Left renal cortex interstitium (tissue), 4 donors: ENCODE measurements at regions not wholly inside any gene's neighbourhood (a gene's known extent, or its start where the extent isn't known, plus 50 kb on each side); places are given as distances from the start of the nearest gene placed in this dataset.
"Not testable (repeated sequence)": the region's sequence is repeated elsewhere in the genome, so short reads cannot be mapped to it uniquely, and the experiment has no call there.

Source experiments
- DNase-seq, 4 donors: peaks; one replicate each; pipeline ENCODE4 v3.0.0-alpha.2; 2013; ENCODE audit warnings: low read depth in 4 of 4, low spot score in 2 of 4, missing footprints in 1 of 4

- DNase-seq: no peak
Observed at GRCh38 chr5:102068870-102069269, 227.2 kb downstream of the SLCO4C1 start.

GRCh38 chr5:102049517-102049916, 246.6 kb downstream of the SLCO4C1 start:
- no peak for DNase-seq

GRCh38 chr5:102048940-102049339, 247.1 kb downstream of the SLCO4C1 start:
- no peak for DNase-seq

- DNase-seq: not testable (repeated sequence)
Observed at GRCh38 chr5:102047073-102047472, 249.0 kb downstream of the SLCO4C1 start.

GRCh38 chr5:102040326-102040725, 255.8 kb downstream of the SLCO4C1 start:
- no peak for DNase-seq

- no peak for DNase-seq
Observed at GRCh38 chr5:102036927-102037326, 259.2 kb downstream of the SLCO4C1 start.

GRCh38 chr5:102031711-102032110, 264.4 kb downstream of the SLCO4C1 start:
- no peak for DNase-seq

GRCh38 chr5:102018690-102019089, 277.4 kb downstream of the SLCO4C1 start:
- no peak for DNase-seq

- no peak for DNase-seq
Observed at GRCh38 chr5:102018279-102018678, 277.8 kb downstream of the SLCO4C1 start.

GRCh38 chr5:102014371-102014770, 281.7 kb downstream of the SLCO4C1 start:
- DNase-seq: no peak

- DNase-seq: no peak
Observed at GRCh38 chr5:102010644-102011043, 285.4 kb downstream of the SLCO4C1 start.

- no peak for DNase-seq
Observed at GRCh38 chr5:101997235-101997634, 298.8 kb downstream of the SLCO4C1 start.

GRCh38 chr5:101995585-101995984, 300.5 kb downstream of the SLCO4C1 start:
- DNase-seq: no peak

GRCh38 chr5:101991486-101991885, 304.6 kb downstream of the SLCO4C1 start:
- no peak for DNase-seq

GRCh38 chr5:101989659-101990058, 306.4 kb downstream of the SLCO4C1 start:
- DNase-seq: no peak

GRCh38 chr5:101977729-101978345, 318.2 kb downstream of the SLCO4C1 start:
- peak; percentile 7 to 39 (median 8) for DNase-seq

GRCh38 chr5:101976933-101977332, 319.2 kb downstream of the SLCO4C1 start:
- no peak for DNase-seq

GRCh38 chr5:101969742-101970141, 326.3 kb downstream of the SLCO4C1 start:
- no peak for DNase-seq

GRCh38 chr5:101966476-101966875, 329.6 kb downstream of the SLCO4C1 start:
- no peak for DNase-seq

GRCh38 chr5:101955891-101956290, 340.2 kb downstream of the SLCO4C1 start:
- no peak for DNase-seq

- DNase-seq: no peak
Observed at GRCh38 chr5:101950019-101950418, 346.1 kb downstream of the SLCO4C1 start.

GRCh38 chr5:101948615-101949014, 347.5 kb downstream of the SLCO4C1 start:
- no peak for DNase-seq

- DNase-seq: no peak
Observed at GRCh38 chr5:101943784-101944183, 352.3 kb downstream of the SLCO4C1 start.
